Fibroblast of mammary gland (primary cell): ENCODE measurements at regions not wholly inside any gene's neighbourhood (a gene's known extent, or its start where the extent isn't known, plus 50 kb on each side); places are given as distances from the start of the nearest gene placed in this dataset.

ENCODE experiments used
- DNase-seq: peaks from one replicate; pipeline ENCODE4 v3.0.0-alpha.2; 2010; ENCODE audit warnings: low read depth
- H3K4me3 ChIP-seq: 2 replicates; pipeline ENCODE4 v1.5.1; 2011; ENCODE audit warnings: low read depth, mild to moderate bottlenecking, low read length, moderate library complexity; ENCODE audit not compliant: control insufficient read depth
- TF ChIP-seq, protein P1 (sequence below): conservative IDR thresholded peaks from 2 replicates; pipeline ENCODE4 v1.5.1; 2011; ENCODE audit warnings: low read depth, low read length, inconsistent platforms; ENCODE audit not compliant: control insufficient read depth, insufficient read depth

DNA sequence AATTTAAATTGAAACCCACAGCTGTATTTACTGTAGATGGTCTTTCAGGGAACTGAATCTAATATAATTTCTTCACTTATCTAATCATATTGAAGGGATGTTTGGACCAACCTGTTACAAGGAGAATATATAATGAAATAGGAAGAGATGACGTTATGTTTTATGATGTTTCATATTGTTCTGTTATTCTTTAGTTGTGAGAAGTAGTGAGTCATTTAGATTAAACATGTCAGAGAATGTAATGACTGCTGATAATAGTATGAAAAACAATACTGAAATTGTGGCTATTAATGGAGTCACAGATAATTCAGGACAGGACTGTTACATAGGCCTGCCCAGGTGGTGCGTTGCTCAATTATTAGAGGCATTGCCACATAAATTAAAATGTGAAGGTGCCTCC lies 1993.4 kb downstream of the EFNA5 start:
- DNase-seq, result no peak
- TF ChIP-seq, protein P1, sequence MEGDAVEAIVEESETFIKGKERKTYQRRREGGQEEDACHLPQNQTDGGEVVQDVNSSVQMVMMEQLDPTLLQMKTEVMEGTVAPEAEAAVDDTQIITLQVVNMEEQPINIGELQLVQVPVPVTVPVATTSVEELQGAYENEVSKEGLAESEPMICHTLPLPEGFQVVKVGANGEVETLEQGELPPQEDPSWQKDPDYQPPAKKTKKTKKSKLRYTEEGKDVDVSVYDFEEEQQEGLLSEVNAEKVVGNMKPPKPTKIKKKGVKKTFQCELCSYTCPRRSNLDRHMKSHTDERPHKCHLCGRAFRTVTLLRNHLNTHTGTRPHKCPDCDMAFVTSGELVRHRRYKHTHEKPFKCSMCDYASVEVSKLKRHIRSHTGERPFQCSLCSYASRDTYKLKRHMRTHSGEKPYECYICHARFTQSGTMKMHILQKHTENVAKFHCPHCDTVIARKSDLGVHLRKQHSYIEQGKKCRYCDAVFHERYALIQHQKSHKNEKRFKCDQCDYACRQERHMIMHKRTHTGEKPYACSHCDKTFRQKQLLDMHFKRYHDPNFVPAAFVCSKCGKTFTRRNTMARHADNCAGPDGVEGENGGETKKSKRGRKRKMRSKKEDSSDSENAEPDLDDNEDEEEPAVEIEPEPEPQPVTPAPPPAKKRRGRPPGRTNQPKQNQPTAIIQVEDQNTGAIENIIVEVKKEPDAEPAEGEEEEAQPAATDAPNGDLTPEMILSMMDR, result no peak
- no peak overlapping the region for H3K4me3 ChIP-seq

DNA sequence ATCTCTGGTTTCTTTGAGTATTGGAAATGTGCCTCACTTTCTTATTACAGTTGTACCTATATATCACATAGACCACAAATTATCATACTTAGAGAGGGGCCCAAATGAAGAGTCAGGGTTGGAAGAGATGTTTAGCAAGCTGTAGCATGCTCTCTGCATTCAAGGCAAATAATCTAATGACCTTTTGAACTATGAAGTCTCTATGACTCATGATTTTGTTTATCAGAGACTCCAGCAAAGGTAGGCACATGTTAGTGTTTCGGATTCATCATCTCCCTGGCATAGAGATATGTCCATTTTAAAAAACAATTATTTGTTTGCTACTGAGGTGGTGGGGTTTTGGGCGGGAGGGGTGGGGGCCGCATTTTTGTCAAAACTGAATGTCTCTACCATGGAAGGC lies 2000.1 kb downstream of the EFNA5 start:
- H3K4me3 ChIP-seq, result no peak overlapping the region
- no peak for DNase-seq
- TF ChIP-seq, protein P1, result no peak

DNA sequence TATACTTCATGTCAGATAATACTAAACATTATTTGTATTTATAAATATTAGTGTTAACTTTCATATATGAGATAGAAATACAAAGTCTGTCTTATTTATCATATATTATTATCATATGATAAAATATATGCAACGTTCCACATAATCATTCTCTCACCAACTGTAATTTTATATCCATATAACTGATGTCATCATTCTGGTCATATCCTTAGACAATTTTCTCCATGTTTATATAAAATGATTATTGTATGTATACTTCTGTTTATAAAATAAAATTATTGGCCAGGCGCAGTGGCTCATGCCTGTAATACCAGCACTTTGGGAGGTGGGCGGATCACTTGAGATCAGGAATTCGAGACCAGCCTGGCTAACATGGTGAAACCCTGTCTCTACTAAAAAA lies 2007.1 kb downstream of the EFNA5 start:
- TF ChIP-seq, protein P1, result no peak
- no peak overlapping the region for H3K4me3 ChIP-seq
- DNase-seq, result no peak

DNA sequence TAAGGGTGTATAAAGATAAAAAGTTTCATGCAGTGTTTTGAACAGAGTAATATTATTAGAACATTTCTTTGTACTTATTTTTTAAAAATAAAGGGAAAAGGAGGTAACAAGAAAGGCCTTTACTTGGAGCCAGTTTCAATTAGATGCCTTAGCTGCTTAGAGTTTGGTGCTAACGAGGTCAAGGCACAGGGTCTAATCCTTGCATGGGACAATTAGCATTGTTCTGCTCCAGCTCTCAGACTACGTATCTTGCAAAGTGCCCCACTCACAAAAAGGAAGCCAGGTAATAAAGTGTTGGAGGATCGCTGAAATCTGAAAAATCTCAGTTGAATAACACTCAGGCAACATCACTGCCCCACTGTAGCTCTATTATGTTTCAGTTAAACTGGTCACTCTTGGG lies 2011.3 kb downstream of the EFNA5 start:
- TF ChIP-seq, protein P1, result no peak
- no peak for DNase-seq
- H3K4me3 ChIP-seq, result no peak overlapping the region

DNA sequence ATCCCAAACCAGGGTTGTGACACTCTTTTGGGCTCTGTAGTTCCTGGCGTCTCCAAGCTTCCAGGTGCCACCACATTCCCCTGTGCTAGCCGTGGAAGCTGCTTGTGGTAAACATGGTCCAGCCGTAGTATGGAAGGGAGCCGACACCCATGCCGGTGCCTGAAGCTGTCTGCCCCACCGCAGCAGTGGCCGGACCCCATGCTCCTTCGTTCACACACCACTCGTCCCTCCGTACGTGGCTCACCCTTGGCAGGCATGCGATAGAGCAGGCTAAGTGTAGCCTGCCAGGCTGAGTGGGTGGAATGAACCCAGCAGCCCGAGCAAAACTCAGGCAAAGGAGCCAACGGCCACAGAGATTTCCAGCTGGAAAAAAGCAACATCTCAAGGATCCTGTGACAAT lies 2030.4 kb downstream of the EFNA5 start:
- DNase-seq, result no peak
- H3K4me3 ChIP-seq, result no peak overlapping the region
- TF ChIP-seq, protein P1, result no peak

DNA sequence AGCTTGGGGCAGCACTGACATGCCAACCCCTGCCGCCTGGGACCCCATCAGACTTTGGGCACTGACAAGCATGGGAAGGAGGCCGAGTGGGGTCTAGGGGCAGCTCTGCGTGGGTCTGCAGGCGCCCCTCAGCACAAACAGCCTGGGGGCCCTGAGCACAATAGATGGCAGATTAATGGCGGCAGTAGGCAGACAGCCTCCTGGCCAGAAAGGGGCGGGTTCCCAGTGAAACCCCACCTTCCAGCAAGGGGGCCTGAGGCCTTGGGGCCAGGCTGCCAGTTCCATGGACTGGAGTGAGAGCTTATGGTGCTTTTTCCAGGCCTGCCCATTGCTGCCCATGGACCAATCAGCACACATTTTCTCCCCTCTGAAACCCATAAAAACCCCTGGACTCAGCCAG lies 2031.2 kb downstream of the EFNA5 start:
- TF ChIP-seq, protein P1, result no peak
- no peak overlapping the region for H3K4me3 ChIP-seq
- no peak for DNase-seq

DNA sequence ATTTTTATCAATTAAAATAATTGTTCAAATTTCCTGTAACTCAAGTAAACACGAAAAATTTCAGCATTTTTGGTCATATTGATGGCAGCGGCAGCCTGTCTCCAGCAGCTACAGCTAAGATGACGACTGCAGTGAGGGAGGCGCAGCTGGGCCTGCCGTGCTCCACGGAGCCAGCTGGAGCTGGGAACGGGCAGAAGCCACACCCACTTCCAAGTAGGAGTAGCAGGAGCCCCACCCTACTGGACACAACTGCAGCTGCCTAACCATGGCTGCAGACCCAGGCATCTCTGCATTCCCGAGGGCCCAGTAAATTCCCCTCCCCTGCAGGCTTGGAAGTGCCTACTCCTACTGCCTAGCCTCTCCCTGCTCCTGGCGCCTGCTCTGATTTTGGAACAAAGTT lies 2031.7 kb downstream of the EFNA5 start:
- DNase-seq, result no peak
- H3K4me3 ChIP-seq, result no peak overlapping the region
- TF ChIP-seq, protein P1, result no peak
